ENCODE measurements at regions not wholly inside any gene's neighbourhood (a gene's known extent, or its start where the extent isn't known, plus 50 kb on each side); places are given as distances from the start of the nearest gene placed in this dataset.

- H3K27me3 ChIP-seq (replicated peaks in 1 of 7) = no peaks in the 10 kb centered on the region
- intact Hi-C loops (cut with DNase I; ENCODE audit: low total_unique reads) = no loop called here
- peaks cover 0 to 8% (median 2%) of the 10 kb centered on the region in 8 donors for H3K9me3 ChIP-seq
- no peak for TF ChIP-seq POLR2AphosphoS5 (IDR thresholded peaks at IDR 0.05)
- no peaks in the 10 kb centered on the region for H3K36me3 ChIP-seq
- 55 to 75% (median 63%) methylated on average over 3 of the region's 3 CpGs for WGBS, 5 donors
- H3K4me1 ChIP-seq = peaks cover 0 to 10% (median 0%) of the 10 kb centered on the region in 6 donors
- no peak for DNase-seq
- no peak overlapping the region for H3K4me3 ChIP-seq
- no peak overlapping the region for H3K27ac ChIP-seq
Observed at GRCh38 chr2:150109028-150109427, 378.4 kb downstream of the RND3 start.

DNA sequence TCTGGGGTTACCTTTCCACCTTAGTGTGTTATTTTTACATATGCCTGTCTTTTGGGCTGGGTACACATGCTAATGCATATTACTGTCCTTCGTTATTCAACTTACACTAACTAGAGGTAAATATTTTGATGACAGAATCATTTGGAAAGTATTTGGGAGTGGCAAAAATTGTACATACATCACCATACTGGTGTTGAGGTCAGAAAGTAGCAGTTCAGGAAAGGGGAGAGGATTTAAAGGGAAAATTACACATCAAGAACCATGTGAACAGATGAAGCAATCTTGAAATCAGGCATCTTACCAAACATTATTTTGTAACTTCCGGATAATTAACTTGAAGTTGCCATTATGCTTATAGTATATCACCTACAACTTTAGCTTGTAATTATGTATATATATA is 379.7 kb downstream of the RND3 start:
- H3K4me3 ChIP-seq = no peak overlapping the region
- no peak for TF ChIP-seq CTCF (IDR thresholded peaks at IDR 0.05 in 8 of 11, conservative IDR thresholded peaks at IDR 0.05 in 3 of 11)
- no peak for TF ChIP-seq POLR2A (IDR thresholded peaks at IDR 0.05)
- TF ChIP-seq POLR2AphosphoS5 (IDR thresholded peaks at IDR 0.05) = no peak
- no peak overlapping the region for H3K27ac ChIP-seq
- H3K36me3 ChIP-seq = no peaks in the 10 kb centered on the region
- no peaks in the 10 kb centered on the region for H3K27me3 ChIP-seq (replicated peaks in 1 of 7)
- H3K4me1 ChIP-seq = peaks cover 0 to 10% (median 0%) of the 10 kb centered on the region in 6 donors
- peaks cover 0 to 8% (median 2%) of the 10 kb centered on the region in 8 donors for H3K9me3 ChIP-seq
- no peak for DNase-seq
- WGBS, 5 donors = 78 to 87% (median 86%) methylated on average over 2 of the region's 2 CpGs
- intact Hi-C loops (cut with DNase I; ENCODE audit: low total_unique reads) = no loop called here

DNA sequence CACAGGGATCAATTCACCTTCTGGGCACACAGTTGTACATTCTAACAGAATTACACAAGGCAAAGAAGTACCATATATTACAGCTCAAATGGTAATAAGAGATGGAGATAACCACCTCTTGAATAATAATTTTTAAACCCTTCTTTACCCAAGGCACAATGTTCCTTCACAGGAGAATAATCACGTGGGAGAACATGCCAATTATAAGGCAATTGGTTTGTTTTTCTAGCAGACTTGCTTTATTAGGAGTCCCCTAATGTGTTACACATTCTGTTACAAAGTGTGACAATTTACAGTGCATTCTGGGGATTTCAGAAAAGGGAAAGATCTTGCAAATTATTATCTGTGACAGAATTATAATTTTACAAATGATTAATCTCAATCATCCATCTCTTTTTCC is 380.3 kb downstream of the RND3 start:
- no peaks in the 10 kb centered on the region for H3K27me3 ChIP-seq (replicated peaks in 1 of 7)
- DNase-seq = no peak
- H3K4me3 ChIP-seq = no peak overlapping the region
- H3K4me1 ChIP-seq = peaks cover 0 to 10% (median 0%) of the 10 kb centered on the region in 6 donors
- WGBS, 5 donors = 62 to 84% (median 78%) methylated on average over 1 of the region's 1 CpG
- no peak overlapping the region for H3K27ac ChIP-seq
- H3K9me3 ChIP-seq = peaks cover 0 to 8% (median 2%) of the 10 kb centered on the region in 8 donors
- TF ChIP-seq CTCF (IDR thresholded peaks at IDR 0.05 in 8 of 11, conservative IDR thresholded peaks at IDR 0.05 in 3 of 11) = no peak
- no peak for TF ChIP-seq POLR2AphosphoS5 (IDR thresholded peaks at IDR 0.05)
- no peak for TF ChIP-seq POLR2A (IDR thresholded peaks at IDR 0.05)
- H3K36me3 ChIP-seq = no peaks in the 10 kb centered on the region
- intact Hi-C loops (cut with DNase I; ENCODE audit: low total_unique reads) = no loop called here

DNA sequence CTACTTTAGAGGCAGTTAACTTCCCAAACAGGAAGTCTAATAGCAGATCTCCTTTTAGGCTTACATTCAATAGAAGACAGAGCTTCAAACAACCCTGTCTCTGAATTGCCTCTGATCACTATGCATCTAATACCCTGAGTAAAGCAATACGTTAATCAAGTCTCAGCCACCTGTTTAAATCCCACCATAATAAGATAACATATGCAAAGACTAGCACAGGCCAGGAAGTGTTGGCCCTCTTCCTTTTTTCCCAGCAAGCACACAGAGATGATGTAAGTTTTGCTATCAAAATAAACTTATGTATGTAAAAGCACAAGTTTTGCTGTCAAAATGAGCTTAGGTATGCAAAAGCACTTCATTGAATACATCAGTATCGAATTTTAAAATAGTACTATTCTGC is 385.5 kb downstream of the RND3 start:
- Histone ChIP-seq H3K27ac (no peak overlapping the region), H3K9me3 (peaks cover 0 to 8% (median 2%) of the 10 kb centered on the region in 8 donors), H3K4me3 (no peak overlapping the region), H3K36me3 (no peaks in the 10 kb centered on the region), H3K27me3 (replicated peaks in 1 of 7) (peaks cover 0 to 3% (median 0%) of the 10 kb centered on the region in 7 donors), H3K4me1 (peaks cover 0 to 12% (median 4%) of the 10 kb centered on the region in 6 donors)
- no peak for DNase-seq
- 55 to 86% (median 83%) methylated on average over 2 of the region's 2 CpGs for WGBS, 5 donors
- intact Hi-C loops (cut with DNase I; ENCODE audit: low total_unique reads) = no loop called here
- no peak for TF ChIP-seq CTCF (IDR thresholded peaks at IDR 0.05 in 8 of 11, conservative IDR thresholded peaks at IDR 0.05 in 3 of 11)

GRCh38 chr2:150100834-150101233 is 386.6 kb downstream of the RND3 start:
- H3K4me1 ChIP-seq = peaks cover 0 to 12% (median 4%) of the 10 kb centered on the region in 6 donors
- DNase-seq = no peak
- H3K9me3 ChIP-seq = peaks cover 0 to 8% (median 2%) of the 10 kb centered on the region in 8 donors
- no peak overlapping the region for H3K27ac ChIP-seq
- intact Hi-C loops (cut with DNase I; ENCODE audit: low total_unique reads) = no loop called here
- peaks cover 0 to 3% (median 0%) of the 10 kb centered on the region in 7 donors for H3K27me3 ChIP-seq (replicated peaks in 1 of 7)
- no peak overlapping the region for H3K4me3 ChIP-seq
- TF ChIP-seq CTCF (IDR thresholded peaks at IDR 0.05 in 8 of 11, conservative IDR thresholded peaks at IDR 0.05 in 3 of 11) (no peak), POLR2AphosphoS5 (IDR thresholded peaks at IDR 0.05) (no peak), POLR2A (IDR thresholded peaks at IDR 0.05) (no peak)
- no peaks in the 10 kb centered on the region for H3K36me3 ChIP-seq

All from spleen (tissue), 11 donors.